GM23338 (cell line): ENCODE measurements at regions not wholly inside any gene's neighbourhood (a gene's known extent, or its start where the extent isn't known, plus 50 kb on each side); places are given as distances from the start of the nearest gene placed in this dataset.

Experiments used
- ATAC-seq: fragments of 200-7000 bp; cut with Tn5 transposase; 3 replicates; pipeline ENCODE4 v1.9.1; 2020
- DNase-seq: peaks from one replicate; pipeline ENCODE4 v3.0.0-alpha.2; 2015; ENCODE audit warnings: low spot score
- H2AFZ ChIP-seq: fragments of 200-600 bp; sonication (generic); 2 replicates; pipeline ENCODE4 v1.8.0; 2016; ENCODE audit warnings: antibody characterized with exemption, mild to moderate bottlenecking, moderate library complexity
- H3F3A ChIP-seq: fragments of 200-600 bp; sonication (generic); replicated peaks from 2 replicates; pipeline ENCODE4 v1.8.0; 2017; ENCODE audit warnings: antibody characterized with exemption, mixed run types, low read depth
- H3K27ac ChIP-seq: fragments of 200-600 bp; sonication (generic); 2 replicates; pipeline ENCODE4 v1.6.1; 2016; ENCODE audit warnings: low read depth
- H3K27me3 ChIP-seq: fragments of 200-600 bp; sonication (generic); 2 replicates; pipeline ENCODE4 v1.8.0; 2016; ENCODE audit warnings: mild to moderate bottlenecking, mixed run types, moderate library complexity; ENCODE audit not compliant: insufficient read depth
- H3K36me3 ChIP-seq: fragments of 200-600 bp; sonication (generic); 2 replicates; pipeline ENCODE4 v1.8.0; 2016; ENCODE audit warnings: mild to moderate bottlenecking; ENCODE audit not compliant: insufficient read depth
- H3K4me1 ChIP-seq: fragments of 200-600 bp; sonication (generic); 2 replicates; pipeline ENCODE4 v1.8.0; 2016; ENCODE audit warnings: mild to moderate bottlenecking, moderate library complexity; ENCODE audit not compliant: insufficient read depth
- H3K4me2 ChIP-seq: fragments of 200-600 bp; sonication (generic); 2 replicates; pipeline ENCODE4 v1.7.1; 2017; ENCODE audit warnings: mixed run types
- H3K4me3 ChIP-seq: fragments of 200-600 bp; sonication (generic); 2 replicates; pipeline ENCODE4 v1.6.1; 2016; ENCODE audit warnings: mixed run types
- H3K79me2 ChIP-seq: fragments of 200-600 bp; sonication (generic); replicated peaks from 2 replicates; pipeline ENCODE4 v1.8.0; 2017; ENCODE audit warnings: mild to moderate bottlenecking; ENCODE audit not compliant: insufficient read depth
- H3K9me2 ChIP-seq: fragments of 200-600 bp; sonication (generic); 2 replicates; pipeline ENCODE4 v1.8.0; 2017; ENCODE audit not compliant: insufficient read depth
- H4K20me1 ChIP-seq: fragments of 200-600 bp; sonication (generic); replicated peaks from 2 replicates; pipeline ENCODE4 v1.8.0; 2017; ENCODE audit warnings: mild to moderate bottlenecking; ENCODE audit not compliant: insufficient read depth
- H3K27ac Mint-ChIP-seq: 2 replicates; pipeline ENCODE4 v1.8.0; 2020; ENCODE audit warnings: inconsistent platforms, mild to moderate bottlenecking, moderate library complexity, mixed read lengths
- H3K27me3 Mint-ChIP-seq: 3 replicates; pipeline ENCODE4 v1.8.0; 2022; ENCODE audit warnings: low read depth, mild to moderate bottlenecking, moderate library complexity, mixed read lengths, inconsistent platforms; ENCODE audit not compliant: insufficient read depth, poor library complexity
- H3K36me3 Mint-ChIP-seq: 3 replicates; pipeline ENCODE4 v1.8.0; 2021; ENCODE audit warnings: low read depth, mild to moderate bottlenecking, inconsistent platforms, moderate library complexity, mixed read lengths
- H3K4me1 Mint-ChIP-seq: 3 replicates; pipeline ENCODE4 v1.8.0; 2020; ENCODE audit warnings: mild to moderate bottlenecking, inconsistent platforms, mixed read lengths
- H3K4me3 Mint-ChIP-seq: 3 replicates; pipeline ENCODE4 v1.8.0; 2021; ENCODE audit warnings: moderate library complexity, mild to moderate bottlenecking, inconsistent platforms, mixed read lengths
- H3K9me3 Mint-ChIP-seq: 3 replicates; pipeline ENCODE4 v1.8.0; 2020; ENCODE audit warnings: moderate library complexity, mild to moderate bottlenecking, inconsistent platforms, mixed read lengths
- CREB1 ChIP-seq: fragments of 250-450 bp; sonication (Bioruptor Pico); IDR thresholded peaks from 2 replicates; pipeline ENCODE4 v1.5.0; 2020; ENCODE audit warnings: low read depth, mild to moderate bottlenecking, moderate library complexity
- CTCF ChIP-seq, 2 experiments: fragments of 200-600 bp in 1 of 2; sonication (generic) in 1 of 2; conservative IDR thresholded peaks; 2 replicates each; pipeline versions ENCODE4 v1.5.1 to v1.6.1; 2016 to 2017; ENCODE audit warnings: antibody characterized with exemption in 2 of 2, low read depth in 2 of 2, mild to moderate bottlenecking in 2 of 2, moderate library complexity in 1 of 2
- ETS1 ChIP-seq: IDR thresholded peaks from 2 replicates; pipeline ENCODE4 v1.6.1; 2016; ENCODE audit warnings: antibody characterized with exemption
- EZH2 ChIP-seq: fragments of 200-600 bp; sonication (generic); IDR thresholded peaks from one replicate; pipeline ENCODE4 v1.8.0; 2017; ENCODE audit warnings: antibody characterized with exemption, mild to moderate bottlenecking, low read depth; ENCODE audit not compliant: unreplicated experiment
- EZH2phosphoT487 ChIP-seq: fragments of 200-600 bp; sonication (generic); IDR thresholded peaks from one replicate; pipeline ENCODE4 v1.8.1; 2018; ENCODE audit warnings: antibody characterized with exemption; ENCODE audit not compliant: unreplicated experiment
- JUNB ChIP-seq: IDR thresholded peaks from one replicate; pipeline ENCODE4 v1.6.1; 2016; ENCODE audit warnings: antibody characterized with exemption; ENCODE audit not compliant: unreplicated experiment
- NANOG ChIP-seq: IDR thresholded peaks from 2 replicates; pipeline ENCODE4 v1.6.1; 2016; ENCODE audit warnings: antibody characterized with exemption, borderline replicate concordance
- POLR2AphosphoS5 ChIP-seq: IDR thresholded peaks from 2 replicates; pipeline ENCODE4 v1.6.1; 2016; ENCODE audit warnings: antibody characterized with exemption, low read depth
- REST ChIP-seq: IDR thresholded peaks from one replicate; pipeline ENCODE4 v1.6.1; 2018; ENCODE audit warnings: antibody characterized with exemption; ENCODE audit not compliant: unreplicated experiment
- STAT1 ChIP-seq: IDR thresholded peaks from one replicate; pipeline ENCODE4 v1.6.1; 2016; ENCODE audit warnings: antibody characterized with exemption; ENCODE audit not compliant: unreplicated experiment
- ZNF114 ChIP-seq: fragments of 250-450 bp; sonication (Bioruptor Pico); IDR thresholded peaks from 2 replicates; pipeline ENCODE4 v1.5.0; 2020; ENCODE audit warnings: mild to moderate bottlenecking, moderate library complexity
- ZNF331 ChIP-seq: fragments of 250-450 bp; sonication (Bioruptor Pico); IDR thresholded peaks from 2 replicates; pipeline ENCODE4 v1.5.0; 2020; ENCODE audit warnings: low read depth, mild to moderate bottlenecking, moderate library complexity
- ZNF462 ChIP-seq: fragments of 250-450 bp; sonication (Bioruptor Pico); IDR thresholded peaks from 2 replicates; pipeline ENCODE4 v1.5.0; 2020; ENCODE audit warnings: mild to moderate bottlenecking, moderate library complexity

- no peak overlapping the region for H2AFZ ChIP-seq
- Mint-ChIP-seq H3K9me3 (peaks cover 3% of the 10 kb centered on the region; the same call in 2 of the 3 replicates), H3K27me3 (peaks cover 3% of the 10 kb centered on the region), H3K4me1 (peaks cover 2% of the 10 kb centered on the region), H3K36me3 (no peaks in the 10 kb centered on the region), H3K4me3 (no peak overlapping the region), H3K27ac (no peak overlapping the region)
- no peaks in the 10 kb centered on the region for H3K4me1 ChIP-seq
- H3F3A ChIP-seq = no peaks in the 10 kb centered on the region
- ATAC-seq (no peak), DNase-seq (no peak)
- H3K9me2 ChIP-seq = peaks cover 6% of the 10 kb centered on the region; the same call in 1 of the 2 replicates
- H3K79me2 ChIP-seq = no peaks in the 10 kb centered on the region
- H3K27me3 ChIP-seq = no peaks in the 10 kb centered on the region
- no peak overlapping the region for H3K27ac ChIP-seq
- no peak overlapping the region for H3K4me3 ChIP-seq
- H3K36me3 ChIP-seq = no peaks in the 10 kb centered on the region; the same call in 1 of the 2 replicates
- H4K20me1 ChIP-seq = no peaks in the 10 kb centered on the region
- no peak overlapping the region for H3K4me2 ChIP-seq
- no peak for TF ChIP-seq EZH2phosphoT487
- TF ChIP-seq ZNF114 (CRISPR knock-in tag) = no peak
- no peak for TF ChIP-seq STAT1
- TF ChIP-seq JUNB = no peak
- no peak for TF ChIP-seq REST
- TF ChIP-seq NANOG = no peak
- no peak for TF ChIP-seq ETS1
- TF ChIP-seq ZNF331 (CRISPR knock-in tag) = no peak
- no peak for TF ChIP-seq CTCF (conservative IDR thresholded peaks at IDR 0.05; ENCODE audit: low read depth in 2 of 2)
- TF ChIP-seq ZNF462 (CRISPR knock-in tag) = no peak
- TF ChIP-seq EZH2 = no peak
- no peak for TF ChIP-seq CREB1 (CRISPR knock-in tag)
- no peak for TF ChIP-seq POLR2AphosphoS5
Observed at GRCh38 chr5:158096835-158097234, 237.9 kb upstream of the CLINT1 start.
